Thyroid gland (tissue), 4 donors: ENCODE measurements at regions not wholly inside any gene's neighbourhood (a gene's known extent, or its start where the extent isn't known, plus 50 kb on each side); places are given as distances from the start of the nearest gene placed in this dataset.

Source experiments
- POLR2A ChIP-seq, 2 donors: fragments of 450-650 bp; IDR thresholded peaks; one replicate each; pipeline ENCODE4 v1.6.1; 2017; ENCODE audit warnings: antibody characterized with exemption in 2 of 2, mild to moderate bottlenecking in 2 of 2, moderate library complexity in 1 of 2
- TF ChIP-seq, protein P1 (sequence below), 6 experiments: fragments of 200-600 bp in 3 of 6; fragments of 450-650 bp in 3 of 6; sonication (generic) in 3 of 6; IDR thresholded peaks; one replicate each; pipeline ENCODE4 v1.5.1; 2016 to 2019; ENCODE audit warnings: antibody characterized with exemption in 6 of 6, mild to moderate bottlenecking in 2 of 6, inconsistent platforms in 1 of 6, moderate library complexity in 1 of 6

DNA sequence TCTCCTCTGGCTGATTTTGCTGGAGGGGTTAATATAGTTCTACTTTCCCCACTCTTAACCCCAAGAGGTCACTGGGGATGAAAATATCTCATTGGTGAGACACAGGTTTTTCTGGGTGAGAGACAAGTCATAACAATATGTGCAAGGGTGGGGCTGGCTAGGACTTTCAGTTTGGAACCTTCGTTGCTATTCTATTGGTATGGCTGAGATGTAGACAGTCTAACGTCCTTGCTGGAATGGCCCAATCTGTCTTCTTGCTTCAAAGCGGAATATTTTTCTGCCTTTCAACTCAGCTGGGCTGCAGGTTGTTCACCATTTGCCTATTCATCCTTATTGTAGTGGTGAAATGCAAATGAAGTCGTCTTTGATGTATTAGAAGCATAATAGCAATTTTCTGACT is 267.3 kb upstream of the MKI67 start:
- TF ChIP-seq, protein P1, sequence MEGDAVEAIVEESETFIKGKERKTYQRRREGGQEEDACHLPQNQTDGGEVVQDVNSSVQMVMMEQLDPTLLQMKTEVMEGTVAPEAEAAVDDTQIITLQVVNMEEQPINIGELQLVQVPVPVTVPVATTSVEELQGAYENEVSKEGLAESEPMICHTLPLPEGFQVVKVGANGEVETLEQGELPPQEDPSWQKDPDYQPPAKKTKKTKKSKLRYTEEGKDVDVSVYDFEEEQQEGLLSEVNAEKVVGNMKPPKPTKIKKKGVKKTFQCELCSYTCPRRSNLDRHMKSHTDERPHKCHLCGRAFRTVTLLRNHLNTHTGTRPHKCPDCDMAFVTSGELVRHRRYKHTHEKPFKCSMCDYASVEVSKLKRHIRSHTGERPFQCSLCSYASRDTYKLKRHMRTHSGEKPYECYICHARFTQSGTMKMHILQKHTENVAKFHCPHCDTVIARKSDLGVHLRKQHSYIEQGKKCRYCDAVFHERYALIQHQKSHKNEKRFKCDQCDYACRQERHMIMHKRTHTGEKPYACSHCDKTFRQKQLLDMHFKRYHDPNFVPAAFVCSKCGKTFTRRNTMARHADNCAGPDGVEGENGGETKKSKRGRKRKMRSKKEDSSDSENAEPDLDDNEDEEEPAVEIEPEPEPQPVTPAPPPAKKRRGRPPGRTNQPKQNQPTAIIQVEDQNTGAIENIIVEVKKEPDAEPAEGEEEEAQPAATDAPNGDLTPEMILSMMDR (IDR thresholded peaks at IDR 0.05): no peak
- no peak for TF ChIP-seq POLR2A (IDR thresholded peaks at IDR 0.05)
